Muscle of leg (tissue), 3 donors: ENCODE measurements at regions not wholly inside any gene's neighbourhood (a gene's known extent, or its start where the extent isn't known, plus 50 kb on each side); places are given as distances from the start of the nearest gene placed in this dataset.
"Not testable (repeated sequence)": the region's sequence is repeated elsewhere in the genome, so short reads cannot be mapped to it uniquely, and the experiment has no call there.

Experiments
- DNase-seq: peaks from one replicate; pipeline ENCODE4 v3.0.0; 2013
- H3K27ac ChIP-seq: one replicate; pipeline ENCODE4 v1.5.1; 2013; ENCODE audit warnings: mild to moderate bottlenecking, low read length, control low read depth
- H3K27me3 ChIP-seq: one replicate; pipeline ENCODE4 v1.6.1; 2013; ENCODE audit warnings: low read length; ENCODE audit not compliant: control insufficient read depth, insufficient read depth
- H3K36me3 ChIP-seq: one replicate; pipeline ENCODE4 v1.6.1; 2013; ENCODE audit warnings: low read length; ENCODE audit not compliant: control insufficient read depth, insufficient read depth
- H3K4me1 ChIP-seq: one replicate; pipeline ENCODE4 v1.6.1; 2013; ENCODE audit warnings: low read length; ENCODE audit not compliant: control insufficient read depth, insufficient read depth
- H3K4me3 ChIP-seq: one replicate; pipeline ENCODE4 v1.5.1; 2013; ENCODE audit warnings: low read length, control low read depth
- H3K9me3 ChIP-seq: replicated peaks from 2 replicates; pipeline ENCODE4 v1.6.1; 2013; ENCODE audit warnings: low read depth, low read length; ENCODE audit not compliant: control insufficient read depth
- WGBS: methylation state at CpG from one replicate; pipeline ENCODE4 v1.1.5; 2013; ENCODE audit warnings: missing lambda C conversion rate; ENCODE audit not compliant: insufficient coverage; 5-methylcytosine and 5-hydroxymethylcytosine counted together

- Histone ChIP-seq H3K4me3 (no peak overlapping the region), H3K27me3 (peaks cover 20% of the 10 kb centered on the region), H3K27ac (no peak overlapping the region), H3K36me3 (no peaks in the 10 kb centered on the region), H3K9me3 (no peaks in the 10 kb centered on the region), H3K4me1 (peaks cover 4% of the 10 kb centered on the region)
- DNase-seq = no peak
- 94% methylated on average over 7 of the region's 19 CpGs for WGBS
Observed at GRCh38 chr22:48822278-48823233, 1005.1 kb downstream of the BRD1 start.

- Histone ChIP-seq H3K27me3 (peaks cover 20% of the 10 kb centered on the region), H3K4me3 (no peak overlapping the region), H3K4me1 (peaks cover 4% of the 10 kb centered on the region), H3K9me3 (no peaks in the 10 kb centered on the region), H3K27ac (no peak overlapping the region), H3K36me3 (no peaks in the 10 kb centered on the region)
- no peak for DNase-seq
- WGBS = 86% methylated on average over 7 of the region's 10 CpGs
Observed at GRCh38 chr22:48821727-48822126, 1005.9 kb downstream of the BRD1 start.

- Histone ChIP-seq H3K36me3 (no peaks in the 10 kb centered on the region), H3K4me3 (no peak overlapping the region), H3K9me3 (no peaks in the 10 kb centered on the region), H3K27ac (no peak overlapping the region), H3K4me1 (peaks cover 4% of the 10 kb centered on the region), H3K27me3 (peaks cover 20% of the 10 kb centered on the region)
- WGBS = no CpG with 5 or more reads among the region's 10 CpGs
- no peak for DNase-seq
Observed at GRCh38 chr22:48821346-48821690, 1006.4 kb downstream of the BRD1 start.

- no peaks in the 10 kb centered on the region for H3K36me3 ChIP-seq
- no peaks in the 10 kb centered on the region for H3K9me3 ChIP-seq
- no peak overlapping the region for H3K4me3 ChIP-seq
- H3K27me3 ChIP-seq = peaks cover 18% of the 10 kb centered on the region
- 65% methylated on average over 19 of the region's 27 CpGs for WGBS
- no peak for DNase-seq
- H3K4me1 ChIP-seq = peaks cover 4% of the 10 kb centered on the region
- no peak overlapping the region for H3K27ac ChIP-seq
Observed at GRCh38 chr22:48820481-48821345, 1007.0 kb downstream of the BRD1 start.

- Histone ChIP-seq H3K27ac (no peak overlapping the region), H3K4me1 (peaks cover 2% of the 10 kb centered on the region), H3K4me3 (no peak overlapping the region), H3K9me3 (no peaks in the 10 kb centered on the region), H3K36me3 (no peaks in the 10 kb centered on the region), H3K27me3 (peaks cover 10% of the 10 kb centered on the region)
- WGBS = 49% methylated on average over 8 of the region's 13 CpGs
- DNase-seq = no peak
Observed at GRCh38 chr22:48819961-48820360, 1007.7 kb downstream of the BRD1 start.

GRCh38 chr22:48819232-48819631 is 1008.4 kb downstream of the BRD1 start:
- Histone ChIP-seq H3K27me3 (peaks cover 8% of the 10 kb centered on the region), H3K36me3 (no peaks in the 10 kb centered on the region), H3K4me3 (no peak overlapping the region), H3K27ac (no peak overlapping the region), H3K4me1 (no peaks in the 10 kb centered on the region), H3K9me3 (no peaks in the 10 kb centered on the region)
- no peak for DNase-seq
- WGBS = 89% methylated on average over 12 of the region's 16 CpGs

- not testable (repeated sequence) for H3K9me3 ChIP-seq, DNase-seq, H3K27ac ChIP-seq, H3K4me3 ChIP-seq, H3K4me1 ChIP-seq, H3K36me3 ChIP-seq, H3K27me3 ChIP-seq
- WGBS = 96% methylated on average over 9 of the region's 10 CpGs
Observed at GRCh38 chr22:48817491-48817890, 1010.2 kb downstream of the BRD1 start.

GRCh38 chr22:48811885-48812284 is 1015.8 kb downstream of the BRD1 start:
- no peaks in the 10 kb centered on the region for H3K27me3 ChIP-seq
- no peak for DNase-seq
- H3K4me3 ChIP-seq = no peak overlapping the region
- H3K27ac ChIP-seq = no peak overlapping the region
- H3K36me3 ChIP-seq = no peaks in the 10 kb centered on the region
- no peaks in the 10 kb centered on the region for H3K4me1 ChIP-seq
- no peaks in the 10 kb centered on the region for H3K9me3 ChIP-seq
- WGBS = 79% methylated on average over 5 of the region's 7 CpGs

GRCh38 chr22:48808038-48808960 is 1019.4 kb downstream of the BRD1 start:
- 93% methylated on average over 3 of the region's 7 CpGs for WGBS
- H3K9me3 ChIP-seq = no peaks in the 10 kb centered on the region
- no peaks in the 10 kb centered on the region for H3K4me1 ChIP-seq
- no peaks in the 10 kb centered on the region for H3K36me3 ChIP-seq
- no peak overlapping the region for H3K4me3 ChIP-seq
- H3K27ac ChIP-seq = no peak overlapping the region
- no peaks in the 10 kb centered on the region for H3K27me3 ChIP-seq
- DNase-seq = no peak
